ENCODE measurements at regions not wholly inside any gene's neighbourhood (a gene's known extent, or its start where the extent isn't known, plus 50 kb on each side); places are given as distances from the start of the nearest gene placed in this dataset.

GRCh38 chr5:157999696-158000095 lies 140.8 kb upstream of the CLINT1 start:
- Histone ChIP-seq H3K36me3 (ENCODE audit: control insufficient read depth in 2 of 2, extremely low read depth in 1 of 2, insufficient read depth in 2 of 2, low read length in 2 of 2) (no peaks in the 10 kb centered on the region), H2AFZ (ENCODE audit: control insufficient read depth, low read length) (no peak overlapping the region), H3K27ac (ENCODE audit: control insufficient read depth, insufficient read depth, low read length) (no peak overlapping the region), H3K4me2 (ENCODE audit: control insufficient read depth, extremely low read depth, insufficient read depth, low read depth, low read length) (no peak overlapping the region), H3K9me3 (ENCODE audit: control insufficient read depth, low read depth, low read length) (no peaks in the 10 kb centered on the region), H3K4me1 (ENCODE audit: control insufficient read depth, extremely low read depth, insufficient read depth, low read length) (peaks cover 1% of the 10 kb centered on the region), H3K4me3 (ENCODE audit: control insufficient read depth in 2 of 3, extremely low read depth in 1 of 3, insufficient read depth in 2 of 3, low read depth in 1 of 3, low read length in 3 of 3) (no peak overlapping the region), H4K20me1 (ENCODE audit: control insufficient read depth, extremely low read depth, insufficient read depth, low read length) (no peaks in the 10 kb centered on the region), H3K9me1 (ENCODE audit: control insufficient read depth, extremely low read depth, insufficient read depth, low read length) (no peaks in the 10 kb centered on the region), H3K9ac (ENCODE audit: control insufficient read depth, extremely low read depth, insufficient read depth, low read length) (no peak overlapping the region), H3K79me2 (ENCODE audit: control insufficient read depth, insufficient read depth, low read length) (no peaks in the 10 kb centered on the region), H3K27me3 (ENCODE audit: control insufficient read depth, extremely low read depth, insufficient read depth, low read length) (no peaks in the 10 kb centered on the region)
- FAIRE-seq (no peak), DNase-seq (ENCODE audit: low read depth, low spot score) (no peak)
- dilution Hi-C loops (cut with MboI; ENCODE audit: extremely low pct_ligation_motif_present, low sequenced_read_pairs) = no loop called here
- TF ChIP-seq CTCF (optimal IDR thresholded peaks at IDR 0.05 in 1 of 3, IDR thresholded peaks at IDR 0.05 in 1 of 3, conservative IDR thresholded peaks at IDR 0.05 in 1 of 3; ENCODE audit: extremely low read depth in 1 of 3, insufficient read depth in 2 of 3, low read length in 3 of 3) = no peak
- no peak for TF ChIP-seq EZH2 (IDR thresholded peaks at IDR 0.05; ENCODE audit: low read length)

GRCh38 chr5:157997991-157998504 lies 139.1 kb upstream of the CLINT1 start:
- FAIRE-seq (no peak), DNase-seq (ENCODE audit: low read depth, low spot score) (no peak)
- no peak overlapping the region for H3K9ac ChIP-seq (ENCODE audit: control insufficient read depth, extremely low read depth, insufficient read depth, low read length)
- peaks cover 4% of the 10 kb centered on the region for H3K4me1 ChIP-seq (ENCODE audit: control insufficient read depth, extremely low read depth, insufficient read depth, low read length)
- H3K27me3 ChIP-seq (ENCODE audit: control insufficient read depth, extremely low read depth, insufficient read depth, low read length) = no peaks in the 10 kb centered on the region
- no peaks in the 10 kb centered on the region for H3K36me3 ChIP-seq (ENCODE audit: control insufficient read depth in 2 of 2, extremely low read depth in 1 of 2, insufficient read depth in 2 of 2, low read length in 2 of 2)
- H3K4me3 ChIP-seq (ENCODE audit: control insufficient read depth in 2 of 3, extremely low read depth in 1 of 3, insufficient read depth in 2 of 3, low read depth in 1 of 3, low read length in 3 of 3) = no peak overlapping the region
- H2AFZ ChIP-seq (ENCODE audit: control insufficient read depth, low read length) = no peak overlapping the region
- no peaks in the 10 kb centered on the region for H3K9me3 ChIP-seq (ENCODE audit: control insufficient read depth, low read depth, low read length)
- no peaks in the 10 kb centered on the region for H3K9me1 ChIP-seq (ENCODE audit: control insufficient read depth, extremely low read depth, insufficient read depth, low read length)
- no peak for TF ChIP-seq CTCF (optimal IDR thresholded peaks at IDR 0.05 in 1 of 3, IDR thresholded peaks at IDR 0.05 in 1 of 3, conservative IDR thresholded peaks at IDR 0.05 in 1 of 3; ENCODE audit: extremely low read depth in 1 of 3, insufficient read depth in 2 of 3, low read length in 3 of 3)
- TF ChIP-seq EZH2 (IDR thresholded peaks at IDR 0.05; ENCODE audit: low read length) = no peak
- H3K4me2 ChIP-seq (ENCODE audit: control insufficient read depth, extremely low read depth, insufficient read depth, low read depth, low read length) = no peak overlapping the region
- no peaks in the 10 kb centered on the region for H3K79me2 ChIP-seq (ENCODE audit: control insufficient read depth, insufficient read depth, low read length)
- dilution Hi-C loops (cut with MboI; ENCODE audit: extremely low pct_ligation_motif_present, low sequenced_read_pairs) = no loop called here
- H3K27ac ChIP-seq (ENCODE audit: control insufficient read depth, insufficient read depth, low read length) = no peak overlapping the region
- H4K20me1 ChIP-seq (ENCODE audit: control insufficient read depth, extremely low read depth, insufficient read depth, low read length) = no peaks in the 10 kb centered on the region

Measured in keratinocyte (primary cell).